Panc1 (cell line): ENCODE measurements at regions not wholly inside any gene's neighbourhood (a gene's known extent, or its start where the extent isn't known, plus 50 kb on each side); places are given as distances from the start of the nearest gene placed in this dataset.

Source experiments
- ATAC-seq: fragments of 200-7000 bp; cut with Tn5 transposase; 2 replicates; pipeline ENCODE4 v1.9.1; 2020; ENCODE audit warnings: mild to moderate bottlenecking, moderate library complexity
- BruUV-seq: library from RNA; stranded (reverse); fragments of 400-500 nt; replicated peaks from 2 replicates; lab custom pipeline; 2021; lab: Mats Ljungman, UMichigan
- CTCF ChIA-PET: fragments of 300-600 bp; sonication (Branson Sonifier 250); formaldehyde crosslinking; loops from one replicate; lab custom pipeline; 2022; ENCODE audit warnings: antibody characterized with exemption; lab: Charles Lee
- POLR2A ChIA-PET: fragments of 300-600 bp; sonication (Branson Sonifier 250); formaldehyde crosslinking; loops from one replicate; lab custom pipeline; 2022; ENCODE audit warnings: antibody characterized with exemption; lab: Charles Lee
- DNase-seq: peaks from one replicate; pipeline ENCODE4 v3.0.0-alpha.2; 2010; ENCODE audit warnings: low read depth, low spot score
- H3K27ac ChIP-seq: 2 replicates; pipeline ENCODE4 v1.5.1; 2011; ENCODE audit warnings: mild to moderate bottlenecking, low read length, inconsistent platforms
- H3K27me3 ChIP-seq: fragments of 200-500 bp; sonication (Bioruptor generic); 2 replicates; pipeline ENCODE4 v1.6.0; 2014; ENCODE audit warnings: low read length, inconsistent platforms; ENCODE audit not compliant: control insufficient read depth, insufficient read depth
- H3K36me3 ChIP-seq: fragments of 200-500 bp; sonication (Bioruptor generic); 2 replicates; pipeline ENCODE4 v1.5.1; 2014; ENCODE audit warnings: inconsistent platforms, mild to moderate bottlenecking, low read length, moderate library complexity; ENCODE audit not compliant: control insufficient read depth, insufficient read depth
- H3K4me1 ChIP-seq: 2 replicates; pipeline ENCODE4 v1.5.1; 2011; ENCODE audit warnings: inconsistent platforms, mild to moderate bottlenecking, low read length, moderate library complexity; ENCODE audit not compliant: control insufficient read depth, insufficient read depth
- H3K4me3 ChIP-seq, 2 experiments: 2 replicates each; pipeline ENCODE4 v1.5.1; 2011 to 2012; ENCODE audit warnings: low read depth in 2 of 2, low read length in 2 of 2, mild to moderate bottlenecking in 2 of 2, inconsistent platforms in 1 of 2, moderate library complexity in 1 of 2
- H3K9me3 ChIP-seq: fragments of 200-500 bp; sonication (Bioruptor generic); 2 replicates; pipeline ENCODE4 v1.5.1; 2014; ENCODE audit warnings: low read depth, mild to moderate bottlenecking, inconsistent platforms, low read length, moderate library complexity; ENCODE audit not compliant: control insufficient read depth, insufficient read depth
- CTCF ChIP-seq: fragments of 450-650 bp; IDR thresholded peaks from 2 replicates; pipeline ENCODE4 v1.5.1; 2017; ENCODE audit warnings: mild to moderate bottlenecking
- POLR2AphosphoS5 ChIP-seq: IDR thresholded peaks from 2 replicates; pipeline ENCODE4 v1.6.1; 2012; ENCODE audit warnings: mild to moderate bottlenecking, low read depth, low read length, moderate library complexity
- REST ChIP-seq, 2 experiments: IDR thresholded peaks; 2 replicates each; pipeline ENCODE4 v1.6.1; 2011 to 2012; ENCODE audit warnings: low read depth in 2 of 2, control low read depth in 1 of 2, low read length in 1 of 2, mild to moderate bottlenecking in 1 of 2, moderate library complexity in 1 of 2; ENCODE audit not compliant: insufficient read depth in 1 of 2
- SIN3A ChIP-seq: IDR thresholded peaks from 2 replicates; pipeline ENCODE4 v1.6.1; 2012; ENCODE audit warnings: low read depth, mild to moderate bottlenecking, low read length, moderate library complexity, borderline replicate concordance; ENCODE audit not compliant: insufficient read depth
- TCF7L2 ChIP-seq: IDR thresholded peaks from 2 replicates; pipeline ENCODE4 v1.6.1; 2011; ENCODE audit warnings: mild to moderate bottlenecking, low read depth, low read length, inconsistent platforms
- in situ Hi-C: cut with HindIII; loops from 2 replicates; pipeline ENCODE4 v1.10.0; 2016; ENCODE audit warnings: low sequenced_read_pairs, low pct_unique_long_range_greater_than_20kb
- intact Hi-C: fragments of 100-400 bp; cut with micrococcal nuclease; formaldehyde crosslinking; loops from one replicate; pipeline ENCODE4 v1.10.0; 2022; ENCODE audit not compliant: unreplicated experiment

GRCh38 chr2:198697794-198698193, 759.9 kb downstream of the SATB2 start:
- ATAC-seq (no peak), DNase-seq (no peak)
- no peak overlapping the region for H3K27ac ChIP-seq
- in situ Hi-C loops (no loop called here), intact Hi-C loops (no loop called here)
- no peaks in the 10 kb centered on the region for H3K36me3 ChIP-seq
- no TSS peak for BruUV-seq
- H3K4me1 ChIP-seq = no peaks in the 10 kb centered on the region
- TF ChIP-seq REST (IDR thresholded peaks at IDR 0.05; ENCODE audit: insufficient read depth in 1 of 2, low read depth in 2 of 2, low read length in 1 of 2) = no peak
- no peak for TF ChIP-seq POLR2AphosphoS5
- TF ChIP-seq SIN3A = no peak
- no peak for TF ChIP-seq TCF7L2
- TF ChIP-seq CTCF = no peak
- no peak overlapping the region for H3K4me3 ChIP-seq
- ChIA-PET POLR2A (no interaction called here), CTCF (no interaction called here)
- no peaks in the 10 kb centered on the region for H3K9me3 ChIP-seq
- no peaks in the 10 kb centered on the region for H3K27me3 ChIP-seq

- intact Hi-C loops = no loop called here
- no peaks in the 10 kb centered on the region for H3K4me1 ChIP-seq
- H3K4me3 ChIP-seq = no peak overlapping the region
- ChIA-PET CTCF (no interaction called here), POLR2A (no interaction called here)
- no peaks in the 10 kb centered on the region for H3K9me3 ChIP-seq
- TF ChIP-seq REST (IDR thresholded peaks at IDR 0.05; ENCODE audit: insufficient read depth in 1 of 2, low read depth in 2 of 2, low read length in 1 of 2) (no peak), TCF7L2 (no peak), POLR2AphosphoS5 (no peak), CTCF (no peak), SIN3A (no peak)
- no TSS peak for BruUV-seq
- ATAC-seq (no peak), DNase-seq (no peak)
- H3K27me3 ChIP-seq = no peaks in the 10 kb centered on the region
- in situ Hi-C loops = no loop called here
- no peaks in the 10 kb centered on the region for H3K36me3 ChIP-seq
- no peak overlapping the region for H3K27ac ChIP-seq
These were observed 760.5 kb downstream of the SATB2 start for GRCh38 chr2:198697218-198697617.
